ENCODE measurements at regions not wholly inside any gene's neighbourhood (a gene's known extent, or its start where the extent isn't known, plus 50 kb on each side); places are given as distances from the start of the nearest gene placed in this dataset.
"Not testable (repeated sequence)": the region's sequence is repeated elsewhere in the genome, so short reads cannot be mapped to it uniquely, and the experiment has no call there.

- not testable (repeated sequence) for TF ChIP-seq POLR2A (IDR thresholded peaks at IDR 0.05; ENCODE audit: low read depth, low read length); CTCF (conservative IDR thresholded peaks at IDR 0.05; ENCODE audit: low read depth, low read length); CEBPB (IDR thresholded peaks at IDR 0.05; ENCODE audit: low read depth, low read length)
These were observed 497.1 kb downstream of the MAGEE1 start for GRCh38 chrX:76924616-76925015.

All from IMR-90 (cell line).